ENCODE measurements at regions not wholly inside any gene's neighbourhood (a gene's known extent, or its start where the extent isn't known, plus 50 kb on each side); places are given as distances from the start of the nearest gene placed in this dataset.

DNA sequence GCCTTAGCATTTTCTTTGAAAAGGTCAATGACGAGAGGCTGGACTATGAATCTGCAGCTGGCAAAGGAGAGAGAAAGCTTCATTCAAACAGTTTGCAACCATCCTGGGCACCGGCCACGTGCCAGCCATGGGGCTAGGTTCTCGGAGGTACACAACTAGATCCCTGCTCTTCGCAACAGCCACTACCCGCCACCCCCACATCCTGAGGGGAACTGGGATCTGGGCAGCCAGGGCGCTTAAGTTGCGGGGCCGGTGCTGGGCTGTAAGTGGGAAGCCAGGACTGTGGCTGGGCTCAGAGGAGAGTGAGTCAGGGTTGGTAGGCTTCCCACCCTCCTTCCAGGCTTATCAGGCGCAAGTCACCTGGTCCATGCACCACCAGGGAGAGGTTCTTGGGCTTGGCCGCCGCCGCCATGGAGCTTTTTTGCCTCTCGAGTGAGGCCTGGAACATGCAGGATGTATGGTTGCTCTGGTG is 95.0 kb upstream of the TERB2 start:
- no peak overlapping the region for H3K9ac ChIP-seq (replicated peaks in 1 of 4; ENCODE audit: extremely low read depth in 1 of 4, low read depth in 3 of 4, low read length in 3 of 4)
- no peaks in the 10 kb centered on the region for H3K4me1 ChIP-seq (replicated peaks in 1 of 4; ENCODE audit: control insufficient read depth in 3 of 4, insufficient read depth in 4 of 4, low read length in 3 of 4)
- no peak overlapping the region for H4K91ac ChIP-seq (replicated peaks; ENCODE audit: insufficient read length, low read length)
- H3K14ac ChIP-seq (ENCODE audit: insufficient read length), result no peak overlapping the region
- no peak overlapping the region for H3K4ac ChIP-seq (replicated peaks; ENCODE audit: insufficient read length, low read depth, low read length)
- CTCF ChIA-PET (ENCODE audit: partially characterized antibody), result no interaction called here
- H4K8ac ChIP-seq (ENCODE audit: extremely low read depth, insufficient read depth, low read length), result no peak overlapping the region
- H3K27ac ChIP-seq (ENCODE audit: low read depth, low read length), result no peak overlapping the region
- TF ChIP-seq BACH1 (IDR thresholded peaks at IDR 0.05; ENCODE audit: low read length) (no peak), NRF1 (IDR thresholded peaks at IDR 0.05; ENCODE audit: low read depth, low read length) (no peak), TCF12 (IDR thresholded peaks at IDR 0.05; ENCODE audit: low read depth, low read length) (no peak), SP2 (IDR thresholded peaks at IDR 0.05; ENCODE audit: low read length) (no peak), BCL11A (IDR thresholded peaks at IDR 0.05; ENCODE audit: low read depth in 2 of 2, low read length in 2 of 2) (no peak), SIX5 (IDR thresholded peaks at IDR 0.05; ENCODE audit: low read depth, low read length) (no peak), POU5F1 (IDR thresholded peaks at IDR 0.05; ENCODE audit: low read depth, low read length) (no peak), PHF8 (conservative IDR thresholded peaks at IDR 0.05; ENCODE audit: low read depth, low read length) (no peak), KDM1A (IDR thresholded peaks at IDR 0.05; ENCODE audit: borderline replicate concordance, low read length) (no peak)
- no peak overlapping the region for H2BK20ac ChIP-seq (ENCODE audit: low read length)
- no peak overlapping the region for H3K18ac ChIP-seq (ENCODE audit: extremely low read depth, low read length)
- H2AFZ ChIP-seq (ENCODE audit: low read length), result no peak overlapping the region
- 86% methylated on average over 12 of the region's 14 CpGs; no CpG with 5 or more reads in 1 of the 2 experiments for WGBS, 2 experiments (ENCODE audit: extremely low coverage in 1 of 2, insufficient coverage in 1 of 2, insufficient read length in 1 of 2, insufficient replicate concordance in 2 of 2, low coverage in 1 of 2, low lambda C conversion rate in 2 of 2, missing lambda C conversion rate in 1 of 2)
- no peak overlapping the region for H2BK15ac ChIP-seq (ENCODE audit: low read length)
- POLR2A ChIA-PET (ENCODE audit: partially characterized antibody), result no interaction called here
- FAIRE-seq (no peak), DNase-seq (ENCODE audit: low read depth in 1 of 2, low spot score in 2 of 2) (no peak)
- H2AK5ac ChIP-seq (ENCODE audit: low read depth, low read length), result no peak overlapping the region
- no peak overlapping the region for H2BK12ac ChIP-seq (ENCODE audit: low read depth, low read length)
- no peak overlapping the region for H3K56ac ChIP-seq (replicated peaks; ENCODE audit: insufficient read length, low read depth, low read length)
- no peaks in the 10 kb centered on the region for H3K79me2 ChIP-seq (ENCODE audit: control insufficient read depth in 1 of 2, insufficient read depth in 2 of 2, low read length in 2 of 2)
- H2BK5ac ChIP-seq (ENCODE audit: low read depth, low read length), result no peak overlapping the region
- no peak overlapping the region for H3K23ac ChIP-seq (ENCODE audit: insufficient read length)
- no peak overlapping the region for H4K5ac ChIP-seq (ENCODE audit: insufficient read length, low read depth, low read length)
- H3K27me3 ChIP-seq (replicated peaks in 1 of 4; ENCODE audit: control insufficient read depth in 3 of 4, extremely low read depth in 1 of 4, insufficient read depth in 3 of 4, low read length in 3 of 4), result no peaks in the 10 kb centered on the region
- peaks cover 8 to 10% of the 10 kb centered on the region in 2 experiments; a peak in 3 of 4 replicates for H3K9me3 ChIP-seq (ENCODE audit: insufficient read depth in 2 of 2, low read depth in 1 of 2, low read length in 1 of 2)
- H3K36me3 ChIP-seq (ENCODE audit: control insufficient read depth in 2 of 4, insufficient read depth in 4 of 4, low read length in 3 of 4), result no peaks in the 10 kb centered on the region
- no peak overlapping the region for H2BK120ac ChIP-seq (replicated peaks; ENCODE audit: low read depth, low read length)
- H3K4me2 ChIP-seq (ENCODE audit: insufficient read depth in 1 of 2, low read depth in 2 of 2, low read length in 2 of 2), result no peak overlapping the region
- no peaks in the 10 kb centered on the region for H3K79me1 ChIP-seq (ENCODE audit: low read depth, low read length)
- H3K23me2 ChIP-seq (ENCODE audit: low read depth, low read length), result no peaks in the 10 kb centered on the region
- no peak overlapping the region for H3K4me3 ChIP-seq (ENCODE audit: extremely low read depth in 1 of 4, insufficient read depth in 2 of 4, low read depth in 3 of 4, low read length in 4 of 4)
- no peaks in the 10 kb centered on the region for H4K20me1 ChIP-seq (replicated peaks in 1 of 2; ENCODE audit: control insufficient read depth in 1 of 2, insufficient read depth in 2 of 2, low read length in 2 of 2)

Data from H1 (cell line).